GM12892 (cell line): ENCODE measurements at regions not wholly inside any gene's neighbourhood (a gene's known extent, or its start where the extent isn't known, plus 50 kb on each side); places are given as distances from the start of the nearest gene placed in this dataset.

Experiments
- POLR2A ChIP-seq: IDR thresholded peaks from 2 replicates; pipeline ENCODE4 v1.6.1; 2011; ENCODE audit warnings: low read depth, low read length, control low read depth
- POLR2AphosphoS5 ChIP-seq: IDR thresholded peaks from 2 replicates; pipeline ENCODE4 v1.6.1; 2011; ENCODE audit warnings: low read depth, low read length, control low read depth

- TF ChIP-seq POLR2A: no peak
- no peak for TF ChIP-seq POLR2AphosphoS5
Measured at GRCh38 chr2:441258-442022, 153.5 kb upstream of the ALKAL2 start.
